Daoy (cell line): ENCODE measurements at regions not wholly inside any gene's neighbourhood (a gene's known extent, or its start where the extent isn't known, plus 50 kb on each side); places are given as distances from the start of the nearest gene placed in this dataset.

ENCODE experiments used
- DNase-seq: peaks from one replicate; pipeline ENCODE4 v3.0.0-alpha.2; 2015; ENCODE audit warnings: low read depth

DNA sequence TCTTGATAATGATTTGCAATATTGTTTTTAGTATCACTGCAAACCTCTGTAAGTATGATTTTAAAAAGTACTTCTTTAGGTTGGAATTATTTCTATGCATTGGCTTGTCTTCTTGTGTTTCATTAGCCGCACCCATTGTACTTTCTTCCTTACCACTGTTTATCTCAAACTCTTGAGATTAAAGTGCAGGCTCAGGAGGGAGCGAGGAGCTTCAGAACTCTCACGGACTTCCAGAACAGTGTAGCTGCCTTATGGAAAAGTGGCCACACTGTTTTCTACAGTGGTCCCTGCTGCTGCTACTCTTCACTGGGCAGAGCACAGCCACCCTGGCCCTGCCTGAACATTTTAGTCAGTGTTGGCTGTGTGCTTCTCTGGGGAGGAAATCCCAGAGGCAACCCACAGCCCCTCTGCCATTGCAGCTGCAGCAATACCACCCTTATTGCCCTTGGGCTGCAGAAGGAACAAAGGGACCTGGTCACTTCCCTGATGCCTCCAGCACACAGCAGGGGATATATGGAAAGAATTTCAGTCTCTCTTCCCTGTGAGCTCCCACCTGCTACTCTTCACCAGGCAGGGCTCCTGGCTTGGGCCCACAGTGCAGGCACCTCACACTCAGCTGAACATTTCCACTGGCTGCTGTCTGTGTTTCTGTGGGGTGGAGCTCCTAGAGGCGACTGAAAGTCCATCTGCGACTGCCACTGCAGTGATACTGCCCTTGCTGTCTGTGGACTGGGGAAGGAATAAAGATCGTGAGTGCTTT is 91.7 kb upstream of the MAP3K4 start:
- no peak for DNase-seq

GRCh38 chr6:160911949-160912348 is 79.6 kb upstream of the MAP3K4 start:
- DNase-seq = no peak

GRCh38 chr6:160912411-160912810 is 79.2 kb upstream of the MAP3K4 start:
- DNase-seq = no peak

DNA sequence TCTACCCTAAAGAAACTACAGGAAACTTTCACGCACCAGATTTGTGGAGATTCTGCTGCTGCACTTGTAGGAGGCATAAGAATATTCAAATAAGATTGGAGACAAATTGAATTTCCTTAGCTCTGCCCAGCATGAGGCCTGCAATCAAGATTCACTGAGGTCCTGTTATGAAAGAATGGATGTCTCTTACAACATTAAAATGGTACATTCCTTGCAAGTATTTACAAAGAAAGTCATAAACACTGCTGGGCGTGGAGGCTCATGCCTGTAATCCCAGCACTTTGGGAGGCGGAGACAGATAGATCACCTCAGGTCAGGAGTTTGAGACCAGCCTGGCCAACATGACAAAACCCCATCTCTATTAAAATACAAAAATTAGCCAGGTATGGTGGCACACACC is 74.0 kb upstream of the MAP3K4 start:
- DNase-seq = no peak

DNA sequence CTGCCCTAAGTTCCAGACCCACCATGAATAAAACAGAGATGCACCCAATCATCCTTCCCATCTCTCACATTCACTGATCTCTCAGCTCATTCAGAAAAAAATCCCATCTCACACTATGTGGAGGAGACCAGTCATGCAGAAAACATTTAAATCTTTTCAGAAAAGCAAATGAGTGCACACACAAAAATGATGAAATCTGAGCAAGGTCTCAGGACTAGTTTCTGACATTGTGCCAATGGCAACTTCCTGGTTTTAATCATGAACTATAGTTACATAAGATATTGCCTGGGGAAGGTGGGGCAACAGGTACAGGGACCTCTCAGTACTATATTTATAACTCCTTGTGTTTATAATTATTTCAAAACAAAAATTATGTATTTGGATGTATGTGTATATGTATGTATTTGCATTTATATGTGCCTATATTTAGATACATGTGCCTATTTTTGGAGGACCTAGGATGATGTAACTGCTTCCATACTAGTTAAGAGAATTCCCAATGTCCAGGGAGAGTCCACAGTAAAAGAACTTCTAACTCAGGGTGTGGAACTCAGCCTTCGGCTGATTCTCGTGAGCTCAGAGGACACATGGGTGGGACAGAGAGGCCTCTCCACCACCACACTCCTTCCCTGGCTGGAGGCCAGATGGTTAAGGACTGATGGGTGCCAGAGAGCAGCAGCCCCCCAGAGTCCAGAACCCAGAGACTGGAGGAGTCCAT is 71.7 kb upstream of the MAP3K4 start:
- DNase-seq = peak; percentile 56

DNA sequence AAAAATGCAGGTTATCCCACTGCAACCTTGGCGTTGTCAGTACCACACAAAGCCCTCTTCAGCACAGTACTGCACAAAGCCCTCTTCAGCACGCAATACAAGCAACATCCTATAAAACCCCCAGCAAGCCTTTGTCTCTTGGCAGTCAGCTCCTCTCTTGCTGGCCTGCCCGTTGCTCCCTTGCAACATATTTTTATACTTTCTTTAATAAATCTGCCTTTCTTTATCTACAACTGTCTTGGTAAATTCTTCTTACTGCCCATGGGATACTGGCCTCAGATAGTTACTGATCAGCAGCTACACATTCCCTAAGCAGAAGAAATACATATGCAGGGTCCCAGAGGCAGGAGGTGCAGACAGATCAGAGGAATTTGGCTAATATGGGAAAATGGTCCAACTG is 70.5 kb upstream of the MAP3K4 start:
- no peak for DNase-seq

GRCh38 chr6:160926281-160927276 is 65.0 kb upstream of the MAP3K4 start:
- no peak for DNase-seq

DNA sequence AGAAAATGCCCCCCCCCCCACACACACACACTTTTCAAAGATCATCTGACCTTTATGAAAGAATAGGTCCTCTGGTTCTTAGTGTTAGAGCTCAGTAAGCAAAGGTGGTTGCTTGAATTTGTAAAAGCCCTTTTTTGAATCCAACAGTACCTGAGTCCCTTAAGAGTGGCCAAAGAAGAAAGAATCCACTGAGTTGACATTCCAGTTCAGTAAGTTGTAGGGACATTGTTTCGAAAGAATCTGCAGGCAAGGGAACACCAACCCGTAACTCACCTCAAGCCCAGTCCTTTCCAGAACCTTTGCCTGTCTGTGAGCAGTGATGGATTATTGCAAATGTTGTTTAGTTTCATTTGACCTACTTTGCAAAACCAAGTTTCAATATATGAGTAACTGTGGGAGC is 64.2 kb upstream of the MAP3K4 start:
- DNase-seq = no peak

DNA sequence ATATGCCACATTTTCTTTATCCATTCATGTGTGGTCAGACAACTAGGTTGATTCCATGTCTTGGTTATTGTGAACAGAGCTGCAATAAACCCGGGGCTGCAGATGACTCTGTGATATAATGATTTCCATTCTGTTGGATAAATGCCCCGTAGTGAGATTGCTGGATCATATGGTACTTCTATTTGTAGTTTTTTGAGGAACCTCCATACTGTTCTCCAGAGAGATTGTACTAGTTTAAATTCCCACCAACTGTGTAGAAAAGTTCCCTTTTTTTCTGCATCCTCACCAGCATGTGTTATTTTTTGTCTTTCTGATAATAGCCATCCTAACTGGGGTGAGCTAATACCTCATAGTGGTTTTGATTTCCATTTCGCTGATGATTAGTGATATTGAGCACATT is 62.2 kb upstream of the MAP3K4 start:
- no peak for DNase-seq

DNA sequence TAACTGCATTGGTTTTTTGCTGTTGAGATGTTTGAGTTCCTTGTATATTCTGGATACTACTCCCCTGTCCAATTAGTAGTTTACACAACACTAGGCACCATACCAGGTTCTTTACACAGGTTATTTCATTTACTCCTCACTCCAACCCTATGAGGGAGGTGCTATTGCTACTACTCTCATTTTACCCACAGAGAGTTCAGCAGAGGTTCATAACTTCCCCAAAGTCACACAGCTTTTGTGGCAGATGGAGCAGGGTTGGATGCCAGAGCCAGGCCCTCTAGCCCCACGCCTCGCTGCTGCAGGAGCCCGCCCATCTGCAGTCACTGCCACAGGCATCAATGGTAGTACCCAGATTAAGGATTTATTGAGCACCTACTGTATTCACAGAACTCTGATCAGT is 61.7 kb upstream of the MAP3K4 start:
- no peak for DNase-seq

GRCh38 chr6:160930547-160931377 is 60.8 kb upstream of the MAP3K4 start:
- DNase-seq = peak; percentile 88

DNA sequence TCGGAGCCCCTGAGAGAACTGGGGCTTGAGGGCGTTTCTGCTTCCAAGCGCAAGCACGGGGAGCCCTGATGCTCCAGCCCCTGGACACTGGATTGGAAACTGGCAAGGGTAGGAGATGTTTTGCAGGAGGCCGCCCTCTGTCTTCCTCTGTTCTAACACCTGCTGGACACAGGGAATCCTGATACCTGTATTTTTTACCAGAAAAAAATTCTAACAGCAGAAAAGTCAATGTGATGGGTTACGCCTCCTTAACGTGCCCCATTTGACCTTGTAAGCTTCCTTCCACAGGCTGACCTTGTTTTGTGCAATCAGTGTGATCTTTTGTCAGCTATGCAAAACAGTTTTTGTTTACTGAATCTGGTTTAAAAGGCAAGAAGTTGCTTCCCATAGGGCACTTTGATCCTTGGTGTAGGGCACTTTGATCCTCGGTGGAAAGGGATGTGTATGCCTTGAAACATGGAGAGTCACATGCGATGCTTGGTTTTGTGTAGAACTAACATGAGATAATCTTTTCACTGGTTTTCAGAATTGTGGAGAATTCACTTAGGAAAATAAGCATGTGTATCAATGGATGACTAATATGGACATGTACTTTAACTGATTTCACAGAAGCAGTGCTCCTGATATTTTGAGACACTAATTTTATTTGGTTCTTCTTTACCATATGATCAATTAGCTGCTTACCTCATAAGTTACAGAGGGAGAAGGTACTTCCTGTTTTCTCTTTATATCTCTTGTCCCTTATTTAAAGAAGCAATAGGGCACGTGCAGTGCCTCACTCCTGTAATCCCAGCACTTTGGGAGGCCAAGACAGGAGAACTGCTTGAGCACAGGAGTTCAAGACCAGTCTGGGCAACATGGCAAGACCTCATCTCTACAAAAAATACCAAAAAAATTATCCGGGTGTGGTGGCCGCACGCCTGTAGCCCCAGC is 59.9 kb upstream of the MAP3K4 start:
- no peak for DNase-seq

DNA sequence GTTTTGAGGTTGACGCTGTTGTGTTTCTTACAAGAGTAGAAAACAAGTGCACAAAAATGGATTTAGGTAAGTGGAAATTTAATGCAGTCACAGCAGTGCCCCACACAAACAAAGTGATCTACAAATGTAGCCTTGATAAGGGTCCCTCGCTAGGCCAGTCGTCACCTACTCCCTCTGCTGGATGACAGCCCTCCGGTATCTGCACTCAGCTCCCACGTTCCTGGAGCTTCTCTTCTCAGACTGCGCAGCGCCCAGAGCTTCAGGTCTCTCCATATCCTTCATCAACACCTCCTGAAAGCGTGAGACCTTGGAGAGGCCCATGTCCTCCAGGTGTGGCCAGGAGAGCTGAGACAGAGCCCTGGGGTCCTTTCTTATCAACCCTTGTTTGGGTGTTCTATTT is 58.3 kb upstream of the MAP3K4 start:
- no peak for DNase-seq

DNA sequence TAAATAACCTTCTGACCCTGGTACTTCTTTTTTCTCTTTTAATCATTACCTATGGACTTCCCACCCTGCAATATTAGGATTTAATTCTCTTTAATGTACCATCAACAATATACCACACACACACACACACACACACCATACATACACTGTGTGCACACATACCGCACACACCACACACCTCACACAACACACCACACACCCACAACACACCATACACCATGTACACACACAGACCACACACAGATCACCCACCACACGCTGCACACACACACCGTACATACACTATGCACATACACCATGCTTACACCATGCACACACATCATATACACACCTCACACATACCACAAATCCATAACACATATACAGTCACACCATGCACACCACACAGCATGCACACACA is 57.4 kb upstream of the MAP3K4 start:
- no peak for DNase-seq

DNA sequence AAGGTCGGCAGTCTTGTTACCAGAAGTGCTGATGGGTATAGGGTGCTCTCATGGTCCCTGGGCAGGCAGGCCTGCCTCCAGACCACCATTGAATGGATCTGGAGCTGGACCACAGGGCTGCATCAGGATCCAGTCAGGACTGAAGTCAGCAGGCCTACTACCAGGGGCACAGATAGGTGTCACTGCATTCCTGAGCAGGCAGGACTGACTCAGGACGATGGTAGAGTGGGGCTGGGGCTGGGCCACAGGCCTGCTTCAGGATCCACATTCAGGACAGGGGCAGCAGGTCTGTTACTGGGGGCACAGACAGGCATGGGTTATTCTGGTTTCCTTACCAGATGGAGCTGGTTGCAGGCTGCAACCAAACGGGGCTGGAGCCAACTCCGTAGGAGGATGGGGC is 51.4 kb upstream of the MAP3K4 start:
- no peak for DNase-seq
